RWPE1 (cell line): ENCODE measurements at regions not wholly inside any gene's neighbourhood (a gene's known extent, or its start where the extent isn't known, plus 50 kb on each side); places are given as distances from the start of the nearest gene placed in this dataset.

ENCODE experiments used
- CTCF ChIA-PET: fragments of 350-600 bp; sonication (Branson Sonifier 250); formaldehyde crosslinking; extraction: SDS; loops from one replicate; lab custom pipeline; 2021; lab: Yijun Ruan, JAX
- POLR2A ChIA-PET: fragments of 400-600 bp; formaldehyde crosslinking; extraction: SDS; loops from one replicate; lab custom pipeline; 2020; ENCODE audit warnings: antibody characterized with exemption; ENCODE audit not compliant: low non-redundant PET; lab: Yijun Ruan, JAX
- DNase-seq: peaks from one replicate; pipeline ENCODE4 v3.0.0; 2012; ENCODE audit warnings: low spot score
- H3K27ac ChIP-seq: fragments of 450-650 bp; 2 replicates; pipeline ENCODE4 v1.5.1; 2017
- CTCF ChIP-seq: fragments of 450-650 bp; conservative IDR thresholded peaks from 2 replicates; pipeline ENCODE4 v1.5.1; 2017; ENCODE audit warnings: low read depth, mild to moderate bottlenecking

- H3K27ac ChIP-seq = no peak overlapping the region
- no peak for DNase-seq
- no peak for TF ChIP-seq CTCF
- CTCF ChIA-PET = no interaction called here
- POLR2A ChIA-PET = no interaction called here
These were observed 62.5 kb upstream of the CXCL14 start for GRCh38 chr5:135641319-135641718.

- POLR2A ChIA-PET = no interaction called here
- CTCF ChIA-PET = interaction anchor here (0.7 kb wide), 1 partner anchor 14 kb away, joined by 3 read pairs; no protein-coding TSS in a partner anchor
These were observed 56.7 kb upstream of the CXCL14 start for GRCh38 chr5:135635451-135635850.

GRCh38 chr5:135632798-135633197, 54.0 kb upstream of the CXCL14 start:
- no peak overlapping the region for H3K27ac ChIP-seq
- ChIA-PET POLR2A (no interaction called here), CTCF (no interaction called here)
- DNase-seq = no peak
- no peak for TF ChIP-seq CTCF

More at GRCh38 chr5:135635451-135635850, 56.7 kb upstream of the CXCL14 start:
- no peak for DNase-seq
- no peak for TF ChIP-seq CTCF
- H3K27ac ChIP-seq = no peak overlapping the region

GRCh38 chr5:135631391-135631790, 52.6 kb upstream of the CXCL14 start:
- TF ChIP-seq CTCF = no peak
- DNase-seq = no peak
- H3K27ac ChIP-seq = no peak overlapping the region
- ChIA-PET CTCF (no interaction called here), POLR2A (no interaction called here)

DNA sequence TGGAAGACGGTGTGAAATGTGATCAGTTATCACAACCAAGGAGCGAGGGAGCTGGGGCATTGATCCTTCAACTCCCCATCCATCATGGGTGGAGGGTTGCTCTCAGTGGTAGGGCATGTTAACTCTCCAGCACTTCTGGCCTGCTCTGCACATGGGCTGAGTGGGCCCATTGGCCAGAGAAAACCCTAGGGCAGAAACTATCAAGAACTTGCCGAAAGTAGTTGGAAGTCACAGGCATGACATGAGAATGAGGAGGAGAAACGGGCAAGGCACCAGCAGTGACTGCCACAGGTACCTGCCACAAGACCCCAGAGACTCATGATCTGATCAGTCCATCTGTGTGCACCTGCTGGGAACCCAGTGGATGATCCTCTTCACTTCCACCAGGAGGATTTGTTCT, 50.9 kb upstream of the CXCL14 start:
- no peak for TF ChIP-seq CTCF
- POLR2A ChIA-PET = no interaction called here
- CTCF ChIA-PET = interaction anchor here (1.1 to 1.4 kb wide), 2 partner anchors 63 to 68 kb away, joined by 4 to 6 read pairs; no protein-coding TSS in a partner anchor

DNA sequence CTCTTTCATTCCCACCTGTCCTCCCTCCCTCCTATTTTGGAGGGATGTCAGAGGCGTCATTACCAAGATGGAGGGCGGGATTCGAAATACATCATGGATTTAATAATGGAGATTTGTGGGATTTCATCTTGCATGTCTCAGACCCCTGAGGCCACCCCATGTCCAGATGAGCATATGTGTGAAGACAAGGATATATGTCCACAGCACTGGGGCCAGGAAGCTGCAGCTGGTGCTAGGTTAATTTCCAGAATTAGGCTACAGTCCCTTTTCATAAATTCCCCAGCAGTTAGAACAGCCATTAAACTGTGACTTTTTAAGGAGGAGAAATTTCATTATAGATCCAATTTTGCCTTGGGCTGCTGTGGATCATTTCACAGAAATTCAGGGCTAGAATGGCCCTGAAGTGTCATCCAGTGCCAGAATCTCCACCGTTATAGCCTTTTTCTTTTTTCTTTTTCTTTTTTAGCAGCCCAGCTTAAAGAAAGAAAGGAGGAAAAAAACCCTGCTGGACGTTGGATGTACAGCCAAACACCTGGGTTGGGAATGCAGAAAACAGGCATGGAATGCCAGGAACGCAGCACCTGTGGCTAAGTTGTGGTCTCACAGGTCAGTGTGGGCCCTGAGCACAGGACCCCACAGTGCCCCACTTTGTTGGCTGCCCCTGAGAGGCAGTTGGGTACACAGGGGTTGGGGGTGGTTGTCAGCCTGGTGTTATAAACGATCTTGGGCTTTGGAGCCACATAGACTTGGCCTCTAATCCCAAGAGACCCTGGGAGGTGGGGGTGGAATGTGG, 50.2 kb upstream of the CXCL14 start:
- no peak for TF ChIP-seq CTCF
- ChIA-PET CTCF (interaction anchor here (1.1 to 1.4 kb wide), 2 partner anchors 63 to 68 kb away, joined by 4 to 6 read pairs; no protein-coding TSS in a partner anchor), POLR2A (no interaction called here)
- DNase-seq = no peak
- no peak overlapping the region for H3K27ac ChIP-seq

More for the DNA sequence above, 50.9 kb upstream of the CXCL14 start:
- DNase-seq = no peak
- no peak overlapping the region for H3K27ac ChIP-seq
